ENCODE measurements at regions not wholly inside any gene's neighbourhood (a gene's known extent, or its start where the extent isn't known, plus 50 kb on each side); places are given as distances from the start of the nearest gene placed in this dataset.

- TF ChIP-seq, protein P1, sequence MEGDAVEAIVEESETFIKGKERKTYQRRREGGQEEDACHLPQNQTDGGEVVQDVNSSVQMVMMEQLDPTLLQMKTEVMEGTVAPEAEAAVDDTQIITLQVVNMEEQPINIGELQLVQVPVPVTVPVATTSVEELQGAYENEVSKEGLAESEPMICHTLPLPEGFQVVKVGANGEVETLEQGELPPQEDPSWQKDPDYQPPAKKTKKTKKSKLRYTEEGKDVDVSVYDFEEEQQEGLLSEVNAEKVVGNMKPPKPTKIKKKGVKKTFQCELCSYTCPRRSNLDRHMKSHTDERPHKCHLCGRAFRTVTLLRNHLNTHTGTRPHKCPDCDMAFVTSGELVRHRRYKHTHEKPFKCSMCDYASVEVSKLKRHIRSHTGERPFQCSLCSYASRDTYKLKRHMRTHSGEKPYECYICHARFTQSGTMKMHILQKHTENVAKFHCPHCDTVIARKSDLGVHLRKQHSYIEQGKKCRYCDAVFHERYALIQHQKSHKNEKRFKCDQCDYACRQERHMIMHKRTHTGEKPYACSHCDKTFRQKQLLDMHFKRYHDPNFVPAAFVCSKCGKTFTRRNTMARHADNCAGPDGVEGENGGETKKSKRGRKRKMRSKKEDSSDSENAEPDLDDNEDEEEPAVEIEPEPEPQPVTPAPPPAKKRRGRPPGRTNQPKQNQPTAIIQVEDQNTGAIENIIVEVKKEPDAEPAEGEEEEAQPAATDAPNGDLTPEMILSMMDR (IDR thresholded peaks at IDR 0.05): no peak
- no peak for TF ChIP-seq POLR2A (IDR thresholded peaks at IDR 0.05)
Observed at GRCh38 chr10:128713874-128714570, 587.8 kb upstream of the MKI67 start.
